ENCODE measurements at regions not wholly inside any gene's neighbourhood (a gene's known extent, or its start where the extent isn't known, plus 50 kb on each side); places are given as distances from the start of the nearest gene placed in this dataset.

- ATAC-seq (peak in 3 of 8 donors; percentile 17 to 70 (median 56)), DNase-seq (no peak)
- 6 to 11% methylated on average over 7 of the region's 7 CpGs for WGBS, 2 donors
- Histone ChIP-seq H3K4me1 (peaks cover 0 to 20% (median 10%) of the 10 kb centered on the region in 9 donors), H3K36me3 (no peaks in the 10 kb centered on the region), H3K27ac (no peak overlapping the region), H3K27me3 (no peaks in the 10 kb centered on the region), H3K4me3 (no peak overlapping the region), H3K9me3 (no peaks in the 10 kb centered on the region)
- intact Hi-C loops (cut with DNase I), result no loop called here
- no peak for TF ChIP-seq CTCF (IDR thresholded peaks at IDR 0.05)
Measured at GRCh38 chr11:36948460-36949127, 350.6 kb upstream of the RAG2 start.

GRCh38 chr11:36945384-36945783 is 347.3 kb upstream of the RAG2 start:
- Histone ChIP-seq H3K4me1 (peaks cover 0 to 18% (median 10%) of the 10 kb centered on the region in 9 donors), H3K4me3 (no peak overlapping the region), H3K27me3 (peaks cover 0 to 4% (median 0%) of the 10 kb centered on the region in 7 donors), H3K36me3 (no peaks in the 10 kb centered on the region), H3K27ac (no peak overlapping the region), H3K9me3 (no peaks in the 10 kb centered on the region)
- peak in 7 of 9 donors; percentile 31 to 53 (median 35) for TF ChIP-seq CTCF (IDR thresholded peaks at IDR 0.05)
- ATAC-seq, result no peak
- no peak for DNase-seq
- intact Hi-C loops (cut with DNase I), result no loop called here
- WGBS, 2 donors, result 39% methylated on average over 3 of the region's 3 CpGs

- H3K9me3 ChIP-seq, result peaks cover 0 to 3% (median 0%) of the 10 kb centered on the region in 11 donors
- no peak for ATAC-seq
- no peak for DNase-seq
- H3K36me3 ChIP-seq, result no peaks in the 10 kb centered on the region
- H3K4me3 ChIP-seq, result no peak overlapping the region
- WGBS, 2 donors, result 93 to 94% methylated on average over 5 of the region's 5 CpGs
- H3K4me1 ChIP-seq, result no peaks in the 10 kb centered on the region
- no peak for TF ChIP-seq CTCF (IDR thresholded peaks at IDR 0.05)
- no peaks in the 10 kb centered on the region for H3K27me3 ChIP-seq
- intact Hi-C loops (cut with DNase I), result no loop called here
- no peak overlapping the region for H3K27ac ChIP-seq
Measured at GRCh38 chr11:36933481-36933880, 335.4 kb upstream of the RAG2 start.

GRCh38 chr11:36931139-36931538 is 333.1 kb upstream of the RAG2 start:
- WGBS, 2 donors, result 70 to 81% methylated on average over 4 of the region's 4 CpGs
- Histone ChIP-seq H3K27me3 (no peaks in the 10 kb centered on the region), H3K9me3 (peaks cover 0 to 3% (median 0%) of the 10 kb centered on the region in 11 donors), H3K4me3 (no peak overlapping the region), H3K36me3 (no peaks in the 10 kb centered on the region), H3K4me1 (no peaks in the 10 kb centered on the region), H3K27ac (no peak overlapping the region)
- TF ChIP-seq CTCF (IDR thresholded peaks at IDR 0.05), result no peak
- no peak for ATAC-seq
- intact Hi-C loops (cut with DNase I), result no loop called here
- DNase-seq, result no peak

Measured in heart right ventricle (tissue), 16 donors.